ENCODE measurements at regions not wholly inside any gene's neighbourhood (a gene's known extent, or its start where the extent isn't known, plus 50 kb on each side); places are given as distances from the start of the nearest gene placed in this dataset.

DNA sequence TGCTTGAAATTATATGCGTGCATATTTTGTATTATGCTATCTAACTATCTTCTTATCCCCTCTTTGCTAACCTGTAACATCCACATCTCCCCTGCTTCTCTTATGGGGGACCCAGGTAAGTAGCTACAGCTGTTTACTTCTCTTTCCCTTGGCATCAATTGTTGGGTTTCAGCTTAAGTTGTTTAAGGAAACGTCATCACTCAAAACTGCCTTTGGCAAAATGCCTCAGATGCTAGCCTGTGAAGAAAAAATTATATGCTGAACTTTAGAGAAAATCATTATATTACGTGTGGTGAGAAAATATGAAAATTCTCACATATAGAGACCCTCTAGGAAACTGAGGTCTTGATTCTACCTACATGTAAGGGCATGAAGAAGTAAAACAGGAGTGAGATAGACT is 447.0 kb upstream of the NECTIN3 start:
- TF ChIP-seq CTCF (conservative IDR thresholded peaks at IDR 0.05 in 1 of 2, IDR thresholded peaks at IDR 0.05 in 1 of 2; ENCODE audit: extremely low read depth in 1 of 2, insufficient read depth in 1 of 2, low read depth in 1 of 2, low read length in 2 of 2), result no peak
- no peak for TF ChIP-seq EZH2 (IDR thresholded peaks at IDR 0.05; ENCODE audit: borderline replicate concordance, low read length)

All from mammary epithelial cell (primary cell).